ENCODE measurements at regions not wholly inside any gene's neighbourhood (a gene's known extent, or its start where the extent isn't known, plus 50 kb on each side); places are given as distances from the start of the nearest gene placed in this dataset.

- no peaks in the 10 kb centered on the region for H3K4me1 ChIP-seq (ENCODE audit: insufficient read depth, low read length)
- DNase-seq (no peak), ATAC-seq (ENCODE audit: insufficient read depth, low read depth) (no peak)
- H2AFZ ChIP-seq (ENCODE audit: low read depth, low read length), result no peak overlapping the region
- H3K27ac ChIP-seq (ENCODE audit: low read length), result no peak overlapping the region
- no peak overlapping the region for H3K4me3 ChIP-seq (ENCODE audit: low read depth in 1 of 2, low read length in 2 of 2)
- H3K4me2 ChIP-seq (ENCODE audit: insufficient read depth, low read length), result no peak overlapping the region
- no peaks in the 10 kb centered on the region for H3K27me3 ChIP-seq (ENCODE audit: insufficient read depth, low read length, poor library complexity)
- H3K36me3 ChIP-seq (ENCODE audit: insufficient read depth, low read length), result no peaks in the 10 kb centered on the region
- no peaks in the 10 kb centered on the region for H3K9me3 ChIP-seq (ENCODE audit: insufficient read depth, low read length, severe bottlenecking)
- H3K79me2 ChIP-seq (ENCODE audit: insufficient read depth, low read length), result no peaks in the 10 kb centered on the region
- no peak overlapping the region for H3K9ac ChIP-seq (ENCODE audit: low read depth, low read length)
- H4K20me1 ChIP-seq (ENCODE audit: insufficient read depth, low read length), result no peaks in the 10 kb centered on the region
- no peak for TF ChIP-seq EZH2 (IDR thresholded peaks at IDR 0.05; ENCODE audit: borderline replicate concordance, low read depth, low read length, severe bottlenecking)
- TF ChIP-seq, protein P1, sequence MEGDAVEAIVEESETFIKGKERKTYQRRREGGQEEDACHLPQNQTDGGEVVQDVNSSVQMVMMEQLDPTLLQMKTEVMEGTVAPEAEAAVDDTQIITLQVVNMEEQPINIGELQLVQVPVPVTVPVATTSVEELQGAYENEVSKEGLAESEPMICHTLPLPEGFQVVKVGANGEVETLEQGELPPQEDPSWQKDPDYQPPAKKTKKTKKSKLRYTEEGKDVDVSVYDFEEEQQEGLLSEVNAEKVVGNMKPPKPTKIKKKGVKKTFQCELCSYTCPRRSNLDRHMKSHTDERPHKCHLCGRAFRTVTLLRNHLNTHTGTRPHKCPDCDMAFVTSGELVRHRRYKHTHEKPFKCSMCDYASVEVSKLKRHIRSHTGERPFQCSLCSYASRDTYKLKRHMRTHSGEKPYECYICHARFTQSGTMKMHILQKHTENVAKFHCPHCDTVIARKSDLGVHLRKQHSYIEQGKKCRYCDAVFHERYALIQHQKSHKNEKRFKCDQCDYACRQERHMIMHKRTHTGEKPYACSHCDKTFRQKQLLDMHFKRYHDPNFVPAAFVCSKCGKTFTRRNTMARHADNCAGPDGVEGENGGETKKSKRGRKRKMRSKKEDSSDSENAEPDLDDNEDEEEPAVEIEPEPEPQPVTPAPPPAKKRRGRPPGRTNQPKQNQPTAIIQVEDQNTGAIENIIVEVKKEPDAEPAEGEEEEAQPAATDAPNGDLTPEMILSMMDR (IDR thresholded peaks at IDR 0.05; ENCODE audit: borderline replicate concordance, extremely low read depth, low read length, poor library complexity, severe bottlenecking), result no peak
Measured at GRCh38 chr2:64704161-64704560, 50.4 kb upstream of the SERTAD2 start.

DNA sequence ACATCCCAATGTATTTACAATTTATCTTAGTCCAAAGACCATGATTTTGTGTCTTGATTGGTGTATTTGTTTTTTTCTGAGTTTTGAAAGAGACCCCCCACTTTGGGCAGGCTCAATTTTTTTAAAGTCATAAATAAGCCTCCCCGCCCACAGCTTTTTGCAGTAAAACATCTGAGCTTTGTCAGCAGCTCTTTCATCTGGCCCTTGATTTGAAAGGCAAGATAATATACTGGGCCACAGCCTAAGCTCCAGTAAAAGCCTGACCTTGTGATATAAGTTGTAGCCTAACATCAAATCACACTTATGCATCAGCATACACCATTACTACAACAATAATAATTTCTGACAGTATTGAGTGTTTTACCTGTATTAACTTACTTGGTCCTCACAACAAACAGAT is 51.3 kb upstream of the SERTAD2 start:
- no peak for DNase-seq
- Histone ChIP-seq H3K79me2 (ENCODE audit: insufficient read depth, low read length) (no peaks in the 10 kb centered on the region), H3K4me2 (ENCODE audit: insufficient read depth, low read length) (no peak overlapping the region)

GRCh38 chr2:64707276-64707675 is 53.6 kb upstream of the SERTAD2 start:
- H3K9me3 ChIP-seq (ENCODE audit: insufficient read depth, low read length, severe bottlenecking), result no peaks in the 10 kb centered on the region
- H3K4me2 ChIP-seq (ENCODE audit: insufficient read depth, low read length), result no peak overlapping the region
- no peaks in the 10 kb centered on the region for H3K27me3 ChIP-seq (ENCODE audit: insufficient read depth, low read length, poor library complexity)
- H3K9ac ChIP-seq (ENCODE audit: low read depth, low read length), result no peak overlapping the region
- TF ChIP-seq, protein P1 (IDR thresholded peaks at IDR 0.05; ENCODE audit: borderline replicate concordance, extremely low read depth, low read length, poor library complexity, severe bottlenecking), result no peak
- TF ChIP-seq EZH2 (IDR thresholded peaks at IDR 0.05; ENCODE audit: borderline replicate concordance, low read depth, low read length, severe bottlenecking), result no peak
- ATAC-seq (ENCODE audit: insufficient read depth, low read depth) (no peak), DNase-seq (no peak)
- peaks cover 14% of the 10 kb centered on the region for H3K4me1 ChIP-seq (ENCODE audit: insufficient read depth, low read length)
- H3K36me3 ChIP-seq (ENCODE audit: insufficient read depth, low read length), result no peaks in the 10 kb centered on the region
- H3K27ac ChIP-seq (ENCODE audit: low read length), result no peak overlapping the region
- H2AFZ ChIP-seq (ENCODE audit: low read depth, low read length), result no peak overlapping the region
- H4K20me1 ChIP-seq (ENCODE audit: insufficient read depth, low read length), result no peaks in the 10 kb centered on the region
- H3K79me2 ChIP-seq (ENCODE audit: insufficient read depth, low read length), result no peaks in the 10 kb centered on the region
- no peak overlapping the region for H3K4me3 ChIP-seq (ENCODE audit: low read depth in 1 of 2, low read length in 2 of 2)

More for the DNA sequence above, 51.3 kb upstream of the SERTAD2 start:
- no peak overlapping the region for H3K4me3 ChIP-seq (ENCODE audit: low read depth in 1 of 2, low read length in 2 of 2)
- no peaks in the 10 kb centered on the region for H4K20me1 ChIP-seq (ENCODE audit: insufficient read depth, low read length)
- H3K27me3 ChIP-seq (ENCODE audit: insufficient read depth, low read length, poor library complexity), result no peaks in the 10 kb centered on the region
- H3K27ac ChIP-seq (ENCODE audit: low read length), result no peak overlapping the region
- TF ChIP-seq, protein P1 (IDR thresholded peaks at IDR 0.05; ENCODE audit: borderline replicate concordance, extremely low read depth, low read length, poor library complexity, severe bottlenecking), result no peak
- TF ChIP-seq EZH2 (IDR thresholded peaks at IDR 0.05; ENCODE audit: borderline replicate concordance, low read depth, low read length, severe bottlenecking), result no peak
- H3K9ac ChIP-seq (ENCODE audit: low read depth, low read length), result no peak overlapping the region
- no peak for ATAC-seq (ENCODE audit: insufficient read depth, low read depth)
- H3K9me3 ChIP-seq (ENCODE audit: insufficient read depth, low read length, severe bottlenecking), result no peaks in the 10 kb centered on the region
- H2AFZ ChIP-seq (ENCODE audit: low read depth, low read length), result no peak overlapping the region
- H3K36me3 ChIP-seq (ENCODE audit: insufficient read depth, low read length), result no peaks in the 10 kb centered on the region
- no peaks in the 10 kb centered on the region for H3K4me1 ChIP-seq (ENCODE audit: insufficient read depth, low read length)

GRCh38 chr2:64708829-64709228 is 55.1 kb upstream of the SERTAD2 start:
- DNase-seq (no peak), ATAC-seq (ENCODE audit: insufficient read depth, low read depth) (no peak)
- Histone ChIP-seq H3K4me1 (ENCODE audit: insufficient read depth, low read length) (peaks cover 14% of the 10 kb centered on the region), H3K4me2 (ENCODE audit: insufficient read depth, low read length) (no peak overlapping the region), H4K20me1 (ENCODE audit: insufficient read depth, low read length) (no peaks in the 10 kb centered on the region), H3K9me3 (ENCODE audit: insufficient read depth, low read length, severe bottlenecking) (no peaks in the 10 kb centered on the region), H3K79me2 (ENCODE audit: insufficient read depth, low read length) (no peaks in the 10 kb centered on the region), H3K27ac (ENCODE audit: low read length) (no peak overlapping the region), H3K9ac (ENCODE audit: low read depth, low read length) (no peak overlapping the region), H3K27me3 (ENCODE audit: insufficient read depth, low read length, poor library complexity) (no peaks in the 10 kb centered on the region), H3K36me3 (ENCODE audit: insufficient read depth, low read length) (no peaks in the 10 kb centered on the region), H3K4me3 (ENCODE audit: low read depth in 1 of 2, low read length in 2 of 2) (no peak overlapping the region), H2AFZ (ENCODE audit: low read depth, low read length) (no peak overlapping the region)
- TF ChIP-seq, protein P1 (IDR thresholded peaks at IDR 0.05; ENCODE audit: borderline replicate concordance, extremely low read depth, low read length, poor library complexity, severe bottlenecking), result no peak
- TF ChIP-seq EZH2 (IDR thresholded peaks at IDR 0.05; ENCODE audit: borderline replicate concordance, low read depth, low read length, severe bottlenecking), result no peak

All from DND-41 (cell line).